Jurkat, Clone E6-1 (cell line): ENCODE measurements at regions not wholly inside any gene's neighbourhood (a gene's known extent, or its start where the extent isn't known, plus 50 kb on each side); places are given as distances from the start of the nearest gene placed in this dataset.

Source experiments
- DNase-seq: peaks from one replicate; pipeline ENCODE4 v3.0.0-alpha.2; 2011; ENCODE audit warnings: low read depth, low spot score
- H3K4me3 ChIP-seq: 2 replicates; pipeline ENCODE4 v1.5.1; 2011; ENCODE audit warnings: mild to moderate bottlenecking, low read length, control low read depth, moderate library complexity

DNA sequence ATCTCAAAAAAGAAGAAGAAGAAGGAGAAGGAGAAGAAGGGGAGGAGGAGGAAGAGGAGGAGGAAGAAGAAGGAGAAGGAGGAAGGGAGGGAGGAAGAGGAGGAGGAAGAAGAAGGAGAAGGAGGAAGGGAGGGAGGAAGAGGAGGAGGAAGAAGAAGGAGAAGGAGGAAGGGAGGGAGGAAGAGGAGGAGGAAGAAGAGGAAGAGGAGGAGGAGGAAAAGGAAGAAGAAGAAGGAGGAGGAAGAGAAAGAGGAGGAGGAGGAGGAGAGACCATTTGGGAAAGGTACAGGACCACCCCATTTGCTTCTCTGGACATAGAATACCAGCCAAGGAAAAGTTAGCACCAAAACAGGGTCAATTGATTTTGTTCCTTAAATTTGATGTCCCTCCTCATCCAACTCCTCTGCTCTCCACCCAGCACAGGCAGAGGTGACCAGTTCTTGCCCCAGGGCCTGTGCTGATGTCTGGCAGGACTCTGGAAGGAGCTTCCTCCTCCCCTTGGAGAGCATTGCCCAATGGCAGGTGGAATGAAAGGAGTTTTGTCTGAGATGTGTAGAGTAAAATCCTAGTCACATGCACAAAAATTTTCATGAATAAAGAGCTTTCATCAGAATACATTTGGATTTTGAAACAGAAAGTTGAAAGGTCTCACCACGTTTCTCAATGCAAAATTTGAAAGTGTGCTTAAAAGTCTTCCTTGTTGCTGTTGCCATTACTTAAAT lies 182.9 kb downstream of the LY86 start:
- DNase-seq, result no peak
- H3K4me3 ChIP-seq, result no peak overlapping the region

DNA sequence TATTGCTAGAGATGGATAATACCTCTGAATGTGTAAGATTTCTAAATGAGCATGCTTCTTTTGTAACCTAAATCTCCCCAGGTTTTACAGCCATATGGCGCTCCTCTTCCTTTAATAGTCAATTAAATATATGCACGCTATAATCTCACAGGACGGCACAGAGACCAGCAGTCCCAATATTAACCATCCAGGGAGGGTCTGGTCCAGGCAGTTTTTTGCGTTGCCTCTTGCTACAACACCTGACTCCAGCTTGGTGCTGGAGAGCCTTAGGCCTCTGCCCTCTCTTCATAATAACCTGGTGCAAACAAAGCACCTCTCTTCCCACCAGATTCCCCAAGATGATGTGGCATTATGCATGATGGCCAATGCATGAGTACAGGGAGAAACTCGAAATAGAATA lies 183.4 kb downstream of the LY86 start:
- no peak for DNase-seq

DNA sequence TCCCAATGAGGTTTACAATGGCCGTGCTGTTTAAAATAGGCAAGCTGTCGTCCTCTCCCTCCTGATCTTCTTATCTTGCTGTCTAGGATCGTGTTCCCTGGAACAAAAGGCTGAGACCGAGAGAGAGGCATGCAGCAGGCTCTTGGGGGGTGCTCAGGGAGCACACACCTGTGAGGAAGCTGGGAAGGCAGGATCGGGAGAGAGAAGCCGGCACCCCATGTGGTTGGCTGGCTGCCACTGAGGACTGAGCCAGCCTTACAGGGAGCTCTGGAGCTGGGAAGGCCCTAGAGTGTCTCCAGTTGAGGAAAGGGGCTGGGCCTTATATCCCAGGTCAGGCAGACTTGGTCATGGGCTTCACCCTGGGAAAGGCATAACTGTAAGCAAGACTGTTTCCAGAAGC lies 184.2 kb downstream of the LY86 start:
- no peak for DNase-seq
- H3K4me3 ChIP-seq, result no peak overlapping the region

More for the DNA sequence above, 183.4 kb downstream of the LY86 start:
- no peak overlapping the region for H3K4me3 ChIP-seq

DNA sequence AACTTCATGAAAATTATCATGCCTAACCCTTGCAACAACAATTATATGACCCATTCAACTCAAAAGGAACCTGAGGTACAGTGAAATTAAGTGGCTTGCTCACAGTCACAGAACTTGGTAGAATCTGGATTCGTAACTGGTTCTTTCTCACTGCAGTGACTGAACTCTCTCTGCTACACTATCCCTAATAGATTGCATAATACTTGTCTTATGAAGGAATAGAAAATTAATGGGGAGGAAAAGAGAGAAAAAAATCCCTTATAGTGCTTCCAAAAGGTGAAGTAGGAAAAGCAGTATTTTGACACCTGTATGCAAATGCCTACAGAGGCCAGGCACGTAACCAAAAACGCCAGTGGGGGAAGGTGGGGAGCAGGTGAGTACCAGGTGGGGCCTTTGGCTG lies 186.6 kb downstream of the LY86 start:
- no peak for DNase-seq
- H3K4me3 ChIP-seq, result no peak overlapping the region

DNA sequence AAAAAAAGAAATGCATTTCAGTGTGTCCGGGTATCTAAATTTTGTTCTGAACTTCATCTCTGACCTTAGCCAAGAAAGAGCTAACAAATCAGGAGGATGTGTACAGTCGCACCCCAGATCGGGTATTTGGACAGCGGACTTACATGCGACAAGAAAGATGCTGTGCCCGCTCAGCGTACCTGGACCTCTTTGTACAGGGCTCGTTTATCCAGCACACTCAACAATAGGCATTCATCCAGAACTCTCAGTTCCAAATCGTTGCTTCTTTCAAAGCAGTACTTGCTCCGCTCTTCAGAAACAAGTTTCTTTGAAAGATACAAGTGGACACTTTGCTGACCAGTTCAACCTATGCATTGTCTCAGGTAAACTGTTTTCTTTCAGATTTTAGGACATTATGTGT lies 191.7 kb downstream of the LY86 start:
- no peak overlapping the region for H3K4me3 ChIP-seq
- DNase-seq, result no peak

DNA sequence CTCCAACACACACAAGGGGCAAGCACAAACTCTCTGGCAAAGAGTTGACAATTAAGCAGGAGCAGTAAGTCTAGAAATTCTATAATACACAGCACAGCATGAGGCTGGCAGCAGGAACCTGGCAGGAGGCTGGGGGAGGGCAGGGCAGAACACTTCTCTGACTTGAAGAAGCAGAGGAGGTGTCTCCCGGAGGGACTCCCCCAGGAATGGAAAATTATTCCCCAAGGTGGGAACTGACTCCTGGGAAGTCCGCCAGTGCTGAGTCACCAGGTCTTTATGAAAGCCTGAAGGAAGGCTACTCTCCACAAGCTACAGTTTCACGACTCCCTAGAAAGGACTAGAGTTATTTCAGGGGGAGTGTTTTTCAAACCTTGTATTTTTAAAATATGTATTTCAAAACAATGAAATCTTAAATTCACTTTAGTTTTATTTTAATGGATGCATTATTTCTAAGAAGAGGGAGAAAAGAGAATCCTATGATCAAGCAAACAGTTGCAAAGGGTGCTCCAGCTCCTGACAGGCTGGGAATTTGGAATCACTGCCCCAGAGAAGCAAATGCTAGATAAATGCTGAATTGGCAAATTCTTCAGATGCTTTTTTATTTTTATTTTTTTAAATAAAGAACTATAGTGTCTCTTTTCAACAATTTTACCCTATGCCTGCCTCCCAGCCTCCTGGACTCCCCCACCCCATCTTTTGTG lies 192.8 kb downstream of the LY86 start:
- DNase-seq, result no peak
- no peak overlapping the region for H3K4me3 ChIP-seq

DNA sequence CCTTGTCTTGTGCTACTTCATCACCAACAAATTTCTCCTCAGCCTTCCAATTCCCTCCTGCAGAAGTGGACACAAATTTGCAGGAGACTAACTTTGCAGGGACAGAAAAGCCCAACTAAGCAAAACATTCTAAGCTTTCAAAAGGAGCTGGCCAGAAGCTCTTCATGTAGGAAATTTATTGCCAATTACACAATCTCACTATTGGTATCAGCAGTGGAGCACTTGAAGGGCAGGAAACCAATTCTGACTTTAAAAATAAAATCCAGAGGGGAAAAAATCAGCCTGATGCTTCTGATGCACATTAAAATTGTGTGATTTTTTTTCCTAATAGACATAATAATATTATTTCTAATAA lies 193.3 kb downstream of the LY86 start:
- DNase-seq, result no peak
- H3K4me3 ChIP-seq, result no peak overlapping the region

DNA sequence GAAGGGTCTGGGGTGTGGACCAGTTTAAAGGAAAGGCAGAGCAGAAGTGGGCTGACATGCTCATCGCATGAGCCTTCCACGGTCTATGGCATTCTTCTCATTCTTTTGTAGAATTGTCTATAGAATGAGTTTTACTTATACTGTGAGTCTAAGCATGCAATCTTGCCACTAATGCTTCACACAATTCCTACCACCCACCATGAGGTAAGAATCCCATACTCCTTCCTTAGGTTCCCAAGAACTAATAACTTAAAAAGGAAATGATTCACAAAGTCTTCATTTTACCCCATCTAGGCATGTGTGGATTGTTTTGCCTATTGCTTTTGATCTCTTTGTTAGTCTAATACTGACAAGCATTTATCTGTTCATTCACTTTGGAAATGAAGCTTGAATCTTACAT lies 195.2 kb downstream of the LY86 start:
- H3K4me3 ChIP-seq, result no peak overlapping the region
- DNase-seq, result no peak

DNA sequence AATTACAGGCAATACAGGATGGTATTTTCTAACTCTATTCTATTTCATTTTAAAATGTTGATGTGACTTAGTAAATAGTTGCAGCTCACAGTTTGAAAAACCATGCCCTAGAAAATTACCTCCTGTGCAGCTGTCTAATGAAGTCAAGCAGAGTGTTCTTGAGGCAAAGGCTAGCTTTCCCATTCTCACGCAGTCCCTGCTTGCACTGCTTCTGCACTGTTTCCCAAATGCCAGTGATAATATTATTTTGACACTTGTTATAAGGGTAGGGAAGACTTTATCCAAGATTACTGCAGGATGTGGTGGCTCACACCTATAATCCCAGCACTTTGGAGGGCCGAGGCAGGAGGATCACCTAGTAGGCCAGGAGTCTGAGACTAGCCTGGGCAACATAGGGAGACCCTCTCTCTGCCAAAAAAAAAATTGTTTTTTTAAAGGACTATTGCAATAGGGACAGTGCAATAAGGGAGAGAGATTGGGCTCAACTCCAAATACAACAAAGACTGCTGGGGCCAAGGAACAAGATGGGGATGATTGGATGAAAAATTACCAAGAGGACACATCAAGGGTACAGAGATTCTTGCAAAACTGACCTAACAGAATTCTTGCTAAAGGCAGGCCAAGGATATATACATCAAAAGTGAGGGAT lies 196.1 kb downstream of the LY86 start:
- no peak for DNase-seq
- H3K4me3 ChIP-seq, result no peak overlapping the region

DNA sequence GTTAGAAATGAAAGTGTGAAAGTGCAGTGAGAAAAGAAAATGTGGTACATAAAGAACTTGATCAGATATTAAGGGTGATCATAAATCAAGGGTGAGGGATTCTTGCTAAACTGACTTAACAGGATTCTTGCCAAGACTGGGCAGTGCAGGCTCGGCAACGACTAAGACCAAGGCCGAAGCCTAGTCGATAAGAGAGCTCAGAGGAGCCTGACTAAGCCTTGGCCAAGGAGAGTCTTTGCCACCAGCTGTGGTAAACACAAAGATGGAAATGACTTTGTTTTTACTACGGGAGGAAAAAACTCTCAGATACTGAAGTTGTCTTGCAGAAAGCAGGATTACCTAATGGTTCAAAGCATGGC lies 196.6 kb downstream of the LY86 start:
- H3K4me3 ChIP-seq, result no peak overlapping the region
- no peak for DNase-seq

DNA sequence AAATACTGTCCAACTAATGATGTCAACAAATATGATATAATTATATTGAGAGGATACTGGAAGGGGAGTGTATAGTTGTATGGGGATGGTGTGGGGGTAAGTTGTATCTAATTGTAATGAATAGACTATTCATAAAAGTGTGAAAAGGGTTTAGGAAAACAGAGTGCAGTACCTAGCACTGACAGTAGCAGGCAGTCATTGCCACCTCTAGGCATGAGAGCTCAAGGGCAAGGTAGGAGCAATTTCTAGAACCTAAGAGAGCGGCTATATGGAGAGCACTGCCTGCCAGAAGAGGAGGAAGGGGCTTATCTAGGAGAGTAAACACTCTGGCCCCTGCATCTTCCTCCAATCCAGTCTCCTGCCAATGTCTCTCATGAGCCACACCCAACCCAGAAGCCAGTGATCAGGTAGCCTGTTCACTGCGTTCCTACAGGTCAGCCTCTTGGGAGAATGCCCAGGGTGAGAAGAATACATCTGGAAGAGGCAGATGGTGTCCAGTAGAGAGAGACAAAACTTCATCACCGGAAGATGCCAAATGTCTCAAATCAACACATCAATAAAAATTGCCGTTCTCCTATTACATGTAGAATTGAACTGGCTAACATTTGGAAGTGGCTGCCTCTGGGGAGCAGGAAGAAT lies 200.0 kb downstream of the LY86 start:
- H3K4me3 ChIP-seq, result no peak overlapping the region
- peak; percentile 14 for DNase-seq

DNA sequence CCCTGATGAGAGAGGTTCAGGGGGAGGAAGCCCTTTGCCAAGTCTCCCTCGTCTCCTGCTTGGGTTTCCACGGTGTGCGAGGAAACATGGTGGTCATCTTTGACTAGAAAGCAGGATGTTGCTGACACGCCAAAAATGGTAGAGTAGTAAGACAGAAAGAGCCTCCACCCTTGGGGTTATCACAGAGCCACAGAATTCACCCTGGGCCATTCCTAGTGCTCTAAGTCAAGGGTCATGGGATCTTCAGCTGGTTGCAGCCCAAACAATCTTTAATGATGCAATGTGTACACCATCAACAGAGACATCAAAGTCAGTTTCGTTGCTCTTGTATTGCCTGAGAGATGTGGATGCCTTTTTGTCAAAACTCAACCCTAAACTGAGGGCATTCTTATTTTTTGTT lies 201.9 kb downstream of the LY86 start:
- H3K4me3 ChIP-seq, result no peak overlapping the region
- DNase-seq, result no peak

DNA sequence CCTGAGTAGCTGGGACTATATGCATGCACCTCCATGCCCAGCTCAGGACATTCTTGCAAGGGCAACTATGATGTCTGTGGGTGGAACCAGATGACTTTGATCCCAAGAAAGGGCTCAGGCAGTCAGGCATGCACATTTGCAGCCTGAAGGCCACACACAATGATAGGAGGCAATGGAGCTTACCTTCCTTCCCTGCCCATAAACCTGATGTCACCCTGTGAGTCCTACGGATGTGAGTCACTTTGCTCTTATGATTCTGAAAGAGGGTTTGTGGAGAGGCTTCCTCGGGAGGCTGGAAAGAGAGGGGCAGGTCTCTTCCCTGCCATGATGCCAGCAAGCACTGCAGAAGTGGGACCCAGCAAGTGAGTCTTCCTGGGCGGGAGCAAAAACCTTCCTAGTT lies 202.4 kb downstream of the LY86 start:
- no peak overlapping the region for H3K4me3 ChIP-seq
- DNase-seq, result no peak

DNA sequence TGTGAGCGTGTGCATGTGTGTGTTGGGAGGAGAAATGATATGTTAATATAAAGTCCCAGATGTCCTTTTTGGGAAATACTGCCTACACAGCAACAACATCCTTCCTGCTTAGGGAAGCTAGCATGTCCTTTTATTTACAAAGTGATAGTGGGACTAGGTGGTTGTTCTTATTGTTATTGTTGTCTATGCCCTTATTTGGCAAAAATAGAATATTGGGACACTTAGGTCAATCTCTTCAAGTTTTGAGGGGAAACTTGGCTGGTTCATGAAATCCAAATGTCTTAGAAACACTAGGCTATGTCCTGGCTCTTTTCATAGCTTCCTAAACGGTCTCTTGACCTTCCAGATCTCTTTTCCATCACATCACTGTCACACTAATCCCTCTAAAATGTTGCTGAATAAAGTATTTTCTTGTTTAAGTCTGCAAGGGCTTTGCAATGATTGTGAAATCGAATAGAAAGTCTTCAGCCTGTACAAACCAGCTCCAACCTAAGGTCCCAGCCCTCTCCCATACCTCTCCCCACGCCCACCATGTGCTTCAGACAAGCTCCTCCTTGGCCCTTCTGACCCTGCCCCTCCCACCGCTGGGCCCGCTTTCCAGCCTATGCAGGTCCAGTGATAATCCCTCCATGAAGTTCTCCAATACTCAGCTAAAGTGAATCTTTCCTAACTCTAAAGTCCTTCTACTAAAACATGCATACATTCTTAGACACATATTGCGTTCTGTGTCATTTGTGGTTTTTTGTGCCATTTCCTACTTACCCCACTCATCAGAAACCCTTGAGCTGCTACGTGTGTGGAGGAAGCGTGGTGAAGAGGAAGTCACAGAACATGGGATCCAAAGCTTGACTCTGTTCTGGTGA lies 205.1 kb downstream of the LY86 start:
- DNase-seq, result peak; percentile 30
- no peak overlapping the region for H3K4me3 ChIP-seq

DNA sequence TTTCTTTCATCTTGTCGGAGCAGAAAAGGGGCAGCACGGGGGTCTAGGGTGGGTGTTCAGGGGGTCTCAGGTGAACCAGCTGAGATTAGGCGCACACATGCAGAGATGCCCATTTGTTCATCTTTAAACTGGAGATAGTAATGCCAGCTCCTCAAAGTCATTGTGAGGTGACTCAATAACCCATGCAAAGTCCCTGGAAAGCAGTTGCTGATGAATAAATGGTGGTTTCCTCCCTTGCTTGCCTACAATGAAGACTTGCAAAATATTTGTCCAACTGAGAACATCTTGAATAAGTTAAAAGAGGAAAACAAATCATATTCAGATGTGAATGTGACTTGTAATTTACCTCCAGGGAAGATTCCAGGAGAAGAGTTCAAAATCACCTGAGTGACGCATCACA lies 206.9 kb downstream of the LY86 start:
- no peak overlapping the region for H3K4me3 ChIP-seq
- no peak for DNase-seq

DNA sequence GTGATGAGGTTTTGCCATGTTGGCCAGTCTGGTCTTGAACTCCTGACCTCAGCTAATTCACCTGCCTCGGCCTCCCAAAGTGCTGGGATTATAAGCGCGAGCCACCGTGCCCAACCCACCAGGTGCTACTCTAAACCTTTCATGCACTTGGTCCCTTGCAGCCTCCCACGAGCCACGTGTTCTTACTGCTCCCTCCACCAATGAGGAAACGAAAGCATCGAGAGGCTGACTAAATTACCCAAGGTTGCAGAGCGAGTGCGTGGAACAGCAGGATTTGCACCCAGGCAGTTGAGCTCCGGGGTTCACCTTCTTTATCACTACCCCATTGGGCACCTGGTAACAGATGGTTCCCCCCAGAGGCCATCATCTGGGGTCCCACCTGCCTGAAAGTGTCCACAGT lies 208.3 kb downstream of the LY86 start:
- DNase-seq, result no peak
- H3K4me3 ChIP-seq, result no peak overlapping the region

DNA sequence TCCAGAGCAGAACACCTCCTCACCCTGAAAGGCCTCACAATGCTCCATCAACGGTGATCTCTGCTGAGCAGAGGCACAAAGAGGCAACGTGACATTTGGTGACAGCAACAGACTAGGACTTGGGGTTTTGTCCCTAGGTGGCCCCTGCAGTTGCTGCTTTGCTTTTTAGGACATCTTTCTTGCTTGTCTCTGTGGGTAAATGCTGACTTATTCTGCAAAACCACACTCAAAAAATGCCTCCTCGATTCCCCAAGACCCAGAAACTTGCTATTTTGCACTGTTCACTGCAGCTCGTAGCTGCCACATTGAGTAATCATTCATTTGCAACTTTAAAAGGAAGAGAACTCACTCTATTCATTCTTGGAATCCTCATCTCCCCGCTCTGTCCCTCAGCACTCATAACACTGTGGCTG lies 209.9 kb downstream of the LY86 start:
- H3K4me3 ChIP-seq, result no peak overlapping the region
- no peak for DNase-seq

DNA sequence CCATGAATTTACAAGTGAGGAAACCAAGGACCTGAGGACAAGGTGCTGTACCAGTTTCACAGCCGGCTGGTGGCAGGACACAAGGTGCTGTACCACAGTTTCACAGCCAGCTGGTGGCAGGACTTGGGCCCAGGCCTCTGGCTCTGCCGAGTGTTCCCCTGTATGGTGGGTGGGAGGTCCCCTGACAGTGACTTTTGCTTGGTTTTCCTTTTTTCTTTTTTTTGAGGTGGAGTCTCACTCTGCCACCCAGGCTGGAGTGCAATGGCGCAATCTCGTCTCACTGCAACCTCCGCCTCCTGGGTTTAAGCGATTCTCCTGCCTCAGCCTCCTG lies 212.4 kb downstream of the LY86 start:
- no peak for DNase-seq
- no peak overlapping the region for H3K4me3 ChIP-seq

DNA sequence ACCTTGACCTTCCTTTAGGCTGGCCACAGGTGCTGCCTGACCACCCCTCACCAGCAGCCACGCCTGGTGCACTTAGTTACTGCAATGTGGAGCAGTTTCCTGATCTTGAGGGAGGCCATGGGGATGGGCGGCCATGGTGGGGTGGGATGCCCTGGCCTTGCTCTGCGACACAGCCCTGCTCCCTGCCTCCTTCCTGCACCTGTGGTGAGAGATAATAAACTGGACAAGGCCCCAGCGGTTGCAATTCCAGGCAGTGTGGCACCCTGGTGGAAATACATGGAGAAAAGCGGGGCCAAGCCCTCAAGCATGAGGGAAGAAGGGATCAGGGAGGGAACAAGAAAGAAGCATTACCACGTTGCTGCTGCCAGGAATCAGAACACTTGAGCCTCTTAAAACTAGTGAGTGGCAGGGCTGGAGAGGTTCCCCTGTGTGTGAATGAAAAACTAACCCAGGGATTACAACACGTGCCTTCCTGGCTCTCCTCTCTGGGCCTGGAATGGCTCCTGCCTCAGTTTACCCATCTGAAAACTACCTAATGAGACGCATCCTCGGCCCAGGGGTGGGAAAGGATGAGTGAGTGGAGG lies 213.2 kb downstream of the LY86 start:
- H3K4me3 ChIP-seq, result no peak overlapping the region
- no peak for DNase-seq
